SK-N-SH (cell line): ENCODE measurements at regions not wholly inside any gene's neighbourhood (a gene's known extent, or its start where the extent isn't known, plus 50 kb on each side); places are given as distances from the start of the nearest gene placed in this dataset.

Source experiments
- CTCF ChIP-seq: fragments of 200-600 bp; sonication (generic); IDR thresholded peaks from 2 replicates; pipeline ENCODE4 v1.6.1; 2017; ENCODE audit warnings: antibody characterized with exemption, mild to moderate bottlenecking, moderate library complexity
- EP300 ChIP-seq, 2 experiments: IDR thresholded peaks; 2 replicates each; pipeline versions ENCODE4 v1.4.0 to v1.6.1; 2012; ENCODE audit warnings: borderline replicate concordance in 1 of 2, low read depth in 1 of 2, low read length in 1 of 2
- REST ChIP-seq: IDR thresholded peaks from 2 replicates; pipeline ENCODE4 v1.6.1; 2012; ENCODE audit warnings: mild to moderate bottlenecking, low read depth, low read length, moderate library complexity

GRCh38 chr10:24097751-24098207, 111.2 kb upstream of the KIAA1217 start:
- TF ChIP-seq CTCF (no peak), EP300 (IDR thresholded peaks at IDR 0.05; ENCODE audit: borderline replicate concordance in 1 of 2, low read depth in 1 of 2, low read length in 1 of 2) (no peak), REST (no peak)
